HG02571 (cell line): ENCODE measurements at regions not wholly inside any gene's neighbourhood (a gene's known extent, or its start where the extent isn't known, plus 50 kb on each side); places are given as distances from the start of the nearest gene placed in this dataset.
"Not testable (repeated sequence)": the region's sequence is repeated elsewhere in the genome, so short reads cannot be mapped to it uniquely, and the experiment has no call there.

Experiments
- ATAC-seq: cut with Tn5 transposase; IDR thresholded peaks from one replicate; pipeline ENCODE4 v1.9.1; 2021; ENCODE audit warnings: mild to moderate bottlenecking, moderate library complexity; ENCODE audit not compliant: unreplicated experiment

DNA sequence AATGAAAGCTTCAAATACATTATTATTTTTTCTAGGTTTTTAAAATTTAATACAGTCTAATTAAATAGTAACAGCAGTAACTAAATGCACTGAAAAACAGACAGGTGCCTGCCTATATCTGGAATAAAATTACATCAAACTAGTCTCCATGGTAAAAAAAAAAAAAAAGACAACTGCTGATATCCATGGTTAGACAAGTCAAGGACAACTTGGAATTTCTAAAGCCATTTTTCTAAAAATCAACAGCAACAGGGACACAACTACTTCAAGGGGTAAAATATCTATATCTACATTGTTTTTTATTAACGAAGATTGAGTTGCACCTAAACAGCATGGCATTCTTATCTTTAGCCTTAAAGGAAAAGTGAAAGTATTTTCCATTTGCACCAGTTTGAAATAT, 74.7 kb upstream of the VPREB1 start:
- no peak for ATAC-seq

DNA sequence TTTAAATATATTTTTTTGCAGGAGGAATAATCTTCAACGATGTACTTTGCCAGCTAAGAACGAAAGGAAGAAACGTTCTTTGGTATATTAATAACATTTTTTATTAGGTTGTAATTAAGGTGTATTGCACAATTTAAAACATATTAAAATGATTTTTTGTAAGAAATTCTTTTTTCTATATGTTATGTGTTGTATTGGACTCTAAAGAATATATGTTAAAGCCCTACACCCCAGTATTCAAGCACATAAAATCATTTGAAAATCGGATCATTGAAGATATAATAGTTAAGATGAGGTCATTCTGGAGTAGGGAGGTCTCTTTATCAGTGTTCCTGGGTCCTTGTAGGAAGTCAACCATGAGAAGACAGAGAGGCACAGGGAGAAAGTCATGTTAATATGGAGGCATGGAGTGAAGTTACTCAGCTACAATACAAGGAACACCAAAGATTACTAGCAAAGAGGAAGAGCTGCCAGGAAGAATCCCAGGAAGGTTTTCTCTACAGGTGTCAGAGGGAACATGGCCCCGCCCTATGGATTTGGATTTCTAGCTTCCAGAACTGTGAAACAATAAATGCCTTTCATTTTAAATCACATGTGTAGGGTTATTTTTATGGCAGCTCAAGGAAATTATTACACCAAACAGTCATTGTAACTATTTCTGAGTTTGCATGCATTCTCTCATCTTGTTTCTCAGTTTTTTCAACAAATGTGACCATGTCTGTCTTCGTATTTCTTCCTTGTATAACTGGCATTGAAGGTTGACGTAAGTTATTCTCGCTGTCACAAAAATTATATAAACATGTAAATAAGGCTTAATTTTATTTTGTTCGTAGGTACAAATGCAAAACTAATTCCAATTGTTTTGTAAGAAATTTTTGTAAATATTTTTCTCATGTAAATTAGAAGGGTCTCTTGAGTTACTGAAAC, 75.4 kb upstream of the VPREB1 start:
- ATAC-seq: no peak

GRCh38 chr22:22168190-22168940, 76.2 kb upstream of the VPREB1 start:
- ATAC-seq: no peak

DNA sequence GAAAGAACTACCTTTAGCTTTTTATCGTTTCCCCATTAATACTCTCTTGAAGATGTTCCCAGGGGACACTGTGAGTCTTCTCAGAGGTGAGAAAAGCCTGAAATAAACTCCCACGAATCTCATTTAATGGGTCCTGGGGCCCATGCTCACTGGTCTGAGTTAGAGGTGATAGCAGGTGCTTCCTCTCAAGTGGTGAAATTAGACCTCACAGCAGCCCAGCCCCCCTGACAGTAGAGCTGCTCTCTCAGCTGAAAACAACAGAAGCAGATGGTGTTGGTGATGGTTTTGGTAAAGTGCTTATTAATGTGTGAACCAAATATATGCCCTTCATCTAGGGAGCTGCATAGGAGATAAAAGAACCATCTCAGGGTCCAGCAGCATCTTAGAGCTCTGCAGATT, 76.8 kb upstream of the VPREB1 start:
- no peak for ATAC-seq

- no peak for ATAC-seq
Measured at GRCh38 chr22:22166941-22167713, 77.5 kb upstream of the VPREB1 start.

- ATAC-seq: no peak
Measured at GRCh38 chr22:22165936-22166710, 78.5 kb upstream of the VPREB1 start.

DNA sequence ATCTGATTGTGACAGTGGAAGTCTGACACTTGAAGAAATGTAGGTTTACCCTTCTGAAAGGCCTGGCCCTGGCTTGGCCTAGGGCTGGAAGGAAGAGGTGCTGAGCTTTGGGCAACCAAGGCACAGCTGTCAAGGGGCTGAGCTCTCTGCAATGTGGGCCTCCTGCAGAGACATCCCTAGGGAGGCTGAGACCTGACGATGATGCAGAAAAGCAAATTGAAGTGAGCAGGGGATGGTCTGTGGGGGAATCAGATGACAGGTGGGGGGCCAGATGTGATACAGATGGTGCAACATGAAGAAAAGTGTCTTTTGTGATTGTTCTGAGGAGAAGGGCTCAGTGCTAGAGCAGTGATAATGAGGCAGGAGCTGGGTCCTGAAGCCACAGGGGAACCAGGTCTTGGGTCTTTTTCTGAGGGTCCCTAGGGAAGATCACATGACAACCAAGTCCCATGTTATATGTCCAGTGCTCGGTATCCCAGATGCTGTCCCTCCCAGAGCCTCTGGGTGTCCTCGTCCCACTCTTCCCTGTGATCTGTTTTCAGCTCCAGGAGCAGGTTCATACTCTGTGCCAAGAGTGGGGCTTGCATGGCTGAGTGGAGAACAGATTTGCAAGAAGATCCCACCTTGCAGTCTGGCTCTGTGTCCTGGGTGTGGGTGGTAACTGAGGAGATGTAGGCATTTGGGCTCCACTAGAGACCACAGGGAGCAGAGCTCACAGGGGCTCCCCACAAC, 79.9 kb upstream of the VPREB1 start:
- no peak for ATAC-seq

GRCh38 chr22:22161924-22162851, 82.4 kb upstream of the VPREB1 start:
- ATAC-seq: peak; percentile 70

- ATAC-seq: not testable (repeated sequence)
Measured at GRCh38 chr22:22160768-22161167, 83.8 kb upstream of the VPREB1 start.

- ATAC-seq: no peak
Measured at GRCh38 chr22:22159384-22159783, 85.2 kb upstream of the VPREB1 start.

- ATAC-seq: no peak
Measured at GRCh38 chr22:22158965-22159364, 85.6 kb upstream of the VPREB1 start.

- no peak for ATAC-seq
Measured at GRCh38 chr22:22158207-22158816, 86.3 kb upstream of the VPREB1 start.

DNA sequence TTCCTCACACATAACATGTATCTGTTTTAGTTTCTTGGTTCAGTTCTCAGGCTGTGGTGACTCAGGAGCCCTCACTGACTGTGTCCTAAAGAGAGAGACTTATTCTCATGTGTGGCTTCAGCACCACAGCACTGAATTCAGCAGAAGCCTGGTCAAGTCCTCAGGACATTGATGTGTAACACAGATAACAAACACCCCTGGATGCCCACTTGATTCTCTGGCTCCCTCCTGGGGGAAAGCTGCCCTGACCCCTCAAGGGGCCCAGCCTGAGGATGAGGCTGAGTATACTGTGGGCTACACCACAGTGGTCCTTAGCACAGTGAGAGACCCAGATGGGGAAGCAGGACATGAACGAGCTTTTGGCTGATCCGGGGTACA, 87.2 kb upstream of the VPREB1 start:
- ATAC-seq: no peak

DNA sequence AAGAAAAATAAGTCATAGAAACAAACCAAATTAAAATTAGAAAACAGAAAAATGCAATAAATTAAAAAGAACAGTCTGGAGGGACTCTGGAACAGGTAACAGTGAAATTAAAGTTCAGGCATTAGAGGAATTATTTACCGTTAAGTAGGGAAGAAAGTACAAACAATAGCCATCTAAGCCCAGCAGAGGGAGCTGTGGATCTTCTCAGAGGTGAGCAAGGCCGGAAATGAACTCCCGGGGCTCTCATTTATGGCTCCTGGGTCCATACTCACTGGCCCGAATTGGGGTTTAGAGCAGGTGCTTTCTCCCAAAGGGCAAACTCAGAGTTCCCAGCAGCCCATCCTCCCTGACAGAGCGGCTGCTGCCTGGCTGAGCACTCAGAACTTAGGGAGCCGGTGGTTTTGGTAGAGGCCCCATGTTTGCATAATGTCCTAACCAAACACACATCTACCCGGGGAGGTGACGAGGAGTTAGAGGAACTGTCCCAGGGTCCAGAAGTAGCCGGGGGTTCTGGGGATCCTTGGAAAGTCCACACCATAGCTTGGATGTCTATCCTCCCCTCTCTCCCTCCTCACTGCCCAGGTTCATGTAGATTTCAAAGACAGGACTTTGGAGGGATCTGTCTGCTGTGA, 87.8 kb upstream of the VPREB1 start:
- ATAC-seq: no peak

- ATAC-seq: no peak
Measured at GRCh38 chr22:22156348-22156715, 88.3 kb upstream of the VPREB1 start.

- ATAC-seq: no peak
Measured at GRCh38 chr22:22155607-22156006, 89.0 kb upstream of the VPREB1 start.

GRCh38 chr22:22155146-22155545, 89.4 kb upstream of the VPREB1 start:
- no peak for ATAC-seq

DNA sequence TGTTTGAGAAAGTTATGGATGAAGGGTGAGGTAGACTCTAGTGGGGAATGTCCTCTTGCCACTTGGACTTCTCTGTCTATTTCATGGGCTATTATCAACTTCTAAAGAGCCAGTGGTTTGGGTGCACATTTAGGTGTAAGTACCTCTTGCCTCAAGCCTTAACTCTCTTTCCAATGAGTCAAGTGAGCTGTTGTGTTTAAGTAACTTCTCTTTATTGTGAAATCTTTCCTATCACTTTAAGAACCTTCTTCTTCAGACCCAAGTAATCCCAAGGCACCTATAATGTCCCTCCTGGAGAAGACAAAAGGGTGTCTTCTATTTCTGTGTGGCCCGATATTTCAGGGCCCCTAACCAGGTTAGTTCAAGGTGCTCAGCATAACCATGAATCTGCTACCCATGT, 90.5 kb upstream of the VPREB1 start:
- no peak for ATAC-seq
